Daoy (cell line): ENCODE measurements at regions not wholly inside any gene's neighbourhood (a gene's known extent, or its start where the extent isn't known, plus 50 kb on each side); places are given as distances from the start of the nearest gene placed in this dataset.

ENCODE experiments used
- DNase-seq: peaks from one replicate; pipeline ENCODE4 v3.0.0-alpha.2; 2015; ENCODE audit warnings: low read depth

- DNase-seq = no peak
These were observed 76.3 kb upstream of the MGMT start for GRCh38 chr10:129390726-129391125.

GRCh38 chr10:129391464-129391863 lies 75.6 kb upstream of the MGMT start:
- DNase-seq = no peak

GRCh38 chr10:129392855-129393254 lies 74.2 kb upstream of the MGMT start:
- DNase-seq = no peak

- no peak for DNase-seq
These were observed 73.2 kb upstream of the MGMT start for GRCh38 chr10:129393812-129394211.

- no peak for DNase-seq
These were observed 72.3 kb upstream of the MGMT start for GRCh38 chr10:129394518-129395328.

- no peak for DNase-seq
These were observed 70.9 kb upstream of the MGMT start for GRCh38 chr10:129396021-129396722.

GRCh38 chr10:129397198-129397974 lies 69.7 kb upstream of the MGMT start:
- DNase-seq = no peak

- no peak for DNase-seq
These were observed 68.3 kb upstream of the MGMT start for GRCh38 chr10:129398711-129399141.

GRCh38 chr10:129400426-129400825 lies 66.6 kb upstream of the MGMT start:
- DNase-seq = no peak

- DNase-seq = peak; percentile 22
These were observed 64.6 kb upstream of the MGMT start for GRCh38 chr10:129402459-129402858.

GRCh38 chr10:129404091-129404490 lies 63.0 kb upstream of the MGMT start:
- no peak for DNase-seq

- DNase-seq = no peak
These were observed 61.7 kb upstream of the MGMT start for GRCh38 chr10:129405389-129405788.

- DNase-seq = no peak
These were observed 56.2 kb upstream of the MGMT start for GRCh38 chr10:129410688-129411392.

GRCh38 chr10:129411393-129411705 lies 55.7 kb upstream of the MGMT start:
- DNase-seq = no peak

GRCh38 chr10:129411772-129412171 lies 55.3 kb upstream of the MGMT start:
- DNase-seq = no peak

- DNase-seq = no peak
These were observed 54.0 kb upstream of the MGMT start for GRCh38 chr10:129413024-129413423.

- no peak for DNase-seq
These were observed 51.6 kb upstream of the MGMT start for GRCh38 chr10:129415215-129416140.

GRCh38 chr10:129416155-129416554 lies 50.9 kb upstream of the MGMT start:
- DNase-seq = no peak

- peak; percentile 76 for DNase-seq
These were observed 49.9 kb upstream of the MGMT start for GRCh38 chr10:129416956-129417765.
